ENCODE measurements at regions not wholly inside any gene's neighbourhood (a gene's known extent, or its start where the extent isn't known, plus 50 kb on each side); places are given as distances from the start of the nearest gene placed in this dataset.

GRCh38 chr1:60857851-60858250 is 224.5 kb upstream of the NFIA start:
- no peaks in the 10 kb centered on the region for H3K79me2 ChIP-seq (ENCODE audit: control insufficient read depth, insufficient read depth, low read length)
- FAIRE-seq (no peak), DNase-seq (ENCODE audit: low read depth, low spot score) (no peak)
- H3K27me3 ChIP-seq (ENCODE audit: control insufficient read depth, extremely low read depth, insufficient read depth, low read length): peaks cover 3% of the 10 kb centered on the region
- H3K9ac ChIP-seq (ENCODE audit: control insufficient read depth, extremely low read depth, insufficient read depth, low read length): no peak overlapping the region
- H3K4me2 ChIP-seq (ENCODE audit: control insufficient read depth, extremely low read depth, insufficient read depth, low read depth, low read length): no peak overlapping the region
- no peak overlapping the region for H3K27ac ChIP-seq (ENCODE audit: control insufficient read depth, insufficient read depth, low read length)
- no peaks in the 10 kb centered on the region for H3K9me1 ChIP-seq (ENCODE audit: control insufficient read depth, extremely low read depth, insufficient read depth, low read length)
- dilution Hi-C loops (cut with MboI; ENCODE audit: extremely low pct_ligation_motif_present, low sequenced_read_pairs): no loop called here
- no peaks in the 10 kb centered on the region for H3K36me3 ChIP-seq (ENCODE audit: control insufficient read depth in 2 of 2, extremely low read depth in 1 of 2, insufficient read depth in 2 of 2, low read length in 2 of 2)
- no peaks in the 10 kb centered on the region for H4K20me1 ChIP-seq (ENCODE audit: control insufficient read depth, extremely low read depth, insufficient read depth, low read length)
- TF ChIP-seq EZH2 (IDR thresholded peaks at IDR 0.05; ENCODE audit: low read length) (no peak), CTCF (optimal IDR thresholded peaks at IDR 0.05 in 1 of 3, IDR thresholded peaks at IDR 0.05 in 1 of 3, conservative IDR thresholded peaks at IDR 0.05 in 1 of 3; ENCODE audit: extremely low read depth in 1 of 3, insufficient read depth in 2 of 3, low read length in 3 of 3) (no peak)
- H3K4me1 ChIP-seq (ENCODE audit: control insufficient read depth, extremely low read depth, insufficient read depth, low read length): no peaks in the 10 kb centered on the region
- no peaks in the 10 kb centered on the region for H3K9me3 ChIP-seq (ENCODE audit: control insufficient read depth, low read depth, low read length)
- H3K4me3 ChIP-seq (ENCODE audit: control insufficient read depth in 2 of 3, extremely low read depth in 1 of 3, insufficient read depth in 2 of 3, low read depth in 1 of 3, low read length in 3 of 3): no peak overlapping the region
- no peak overlapping the region for H2AFZ ChIP-seq (ENCODE audit: control insufficient read depth, low read length)

- no peaks in the 10 kb centered on the region for H3K36me3 ChIP-seq (ENCODE audit: control insufficient read depth in 2 of 2, extremely low read depth in 1 of 2, insufficient read depth in 2 of 2, low read length in 2 of 2)
- no peaks in the 10 kb centered on the region for H3K9me3 ChIP-seq (ENCODE audit: control insufficient read depth, low read depth, low read length)
- TF ChIP-seq EZH2 (IDR thresholded peaks at IDR 0.05; ENCODE audit: low read length) (no peak), CTCF (optimal IDR thresholded peaks at IDR 0.05 in 1 of 3, IDR thresholded peaks at IDR 0.05 in 1 of 3, conservative IDR thresholded peaks at IDR 0.05 in 1 of 3; ENCODE audit: extremely low read depth in 1 of 3, insufficient read depth in 2 of 3, low read length in 3 of 3) (no peak)
- H3K79me2 ChIP-seq (ENCODE audit: control insufficient read depth, insufficient read depth, low read length): no peaks in the 10 kb centered on the region
- no peak overlapping the region for H3K27ac ChIP-seq (ENCODE audit: control insufficient read depth, insufficient read depth, low read length)
- no peak for FAIRE-seq
- H3K4me3 ChIP-seq (ENCODE audit: control insufficient read depth in 2 of 3, extremely low read depth in 1 of 3, insufficient read depth in 2 of 3, low read depth in 1 of 3, low read length in 3 of 3): no peak overlapping the region
- dilution Hi-C loops (cut with MboI; ENCODE audit: extremely low pct_ligation_motif_present, low sequenced_read_pairs): no loop called here
- DNase-seq (ENCODE audit: low read depth, low spot score): no peak
- no peaks in the 10 kb centered on the region for H3K27me3 ChIP-seq (ENCODE audit: control insufficient read depth, extremely low read depth, insufficient read depth, low read length)
- no peak overlapping the region for H3K9ac ChIP-seq (ENCODE audit: control insufficient read depth, extremely low read depth, insufficient read depth, low read length)
- H3K9me1 ChIP-seq (ENCODE audit: control insufficient read depth, extremely low read depth, insufficient read depth, low read length): no peaks in the 10 kb centered on the region
- no peaks in the 10 kb centered on the region for H3K4me1 ChIP-seq (ENCODE audit: control insufficient read depth, extremely low read depth, insufficient read depth, low read length)
- H4K20me1 ChIP-seq (ENCODE audit: control insufficient read depth, extremely low read depth, insufficient read depth, low read length): no peaks in the 10 kb centered on the region
- no peak overlapping the region for H3K4me2 ChIP-seq (ENCODE audit: control insufficient read depth, extremely low read depth, insufficient read depth, low read depth, low read length)
- no peak overlapping the region for H2AFZ ChIP-seq (ENCODE audit: control insufficient read depth, low read length)
These were observed 232.3 kb upstream of the NFIA start for GRCh38 chr1:60850084-60850483.

Data from keratinocyte (primary cell).